Mesenchymal stem cell (in vitro differentiated cells and primary cell): ENCODE measurements at regions not wholly inside any gene's neighbourhood (a gene's known extent, or its start where the extent isn't known, plus 50 kb on each side); places are given as distances from the start of the nearest gene placed in this dataset.

Experiments
- DNase-seq: peaks from one replicate; pipeline ENCODE4 v3.0.0-alpha.2; 2013
- H2AFZ ChIP-seq: one replicate; pipeline ENCODE4 v1.6.1; 2013; ENCODE audit warnings: low read depth, mild to moderate bottlenecking, control low read depth, inconsistent platforms, low read length, moderate library complexity
- H2AK5ac ChIP-seq: 2 replicates; pipeline ENCODE4 v1.6.1; 2013; ENCODE audit warnings: low read length, moderate library complexity, mild to moderate bottlenecking, inconsistent platforms; ENCODE audit not compliant: severe bottlenecking
- H2BK120ac ChIP-seq: one replicate; pipeline ENCODE4 v1.6.1; 2013; ENCODE audit warnings: low read depth, mild to moderate bottlenecking, inconsistent platforms, low read length, moderate library complexity
- H2BK12ac ChIP-seq, 2 experiments: one replicate each; pipeline ENCODE4 v1.6.1; 2013; ENCODE audit warnings: inconsistent platforms in 2 of 2, low read length in 2 of 2, mild to moderate bottlenecking in 2 of 2, moderate library complexity in 2 of 2, control low read depth in 1 of 2
- H2BK15ac ChIP-seq: one replicate; pipeline ENCODE4 v1.6.1; 2013; ENCODE audit warnings: mild to moderate bottlenecking, low read depth, inconsistent platforms; ENCODE audit not compliant: poor library complexity, severe bottlenecking
- H2BK5ac ChIP-seq: 2 replicates; pipeline ENCODE4 v1.6.1; 2013; ENCODE audit warnings: low read depth, mild to moderate bottlenecking, low read length, control low read depth, inconsistent platforms; ENCODE audit not compliant: poor library complexity, severe bottlenecking
- H3K14ac ChIP-seq, 2 experiments: one replicate each; pipeline ENCODE4 v1.6.1; 2013; ENCODE audit warnings: inconsistent platforms in 2 of 2, low read length in 2 of 2, control low read depth in 1 of 2, mild to moderate bottlenecking in 1 of 2, moderate library complexity in 1 of 2
- H3K18ac ChIP-seq, 2 experiments: one replicate each; pipeline ENCODE4 v1.6.1; 2013; ENCODE audit warnings: inconsistent platforms in 2 of 2, low read length in 2 of 2, control low read depth in 1 of 2, low read depth in 1 of 2, mild to moderate bottlenecking in 1 of 2
- H3K23ac ChIP-seq, 2 experiments: one replicate each; pipeline ENCODE4 v1.6.1; 2013; ENCODE audit warnings: inconsistent platforms in 2 of 2, low read length in 2 of 2, mild to moderate bottlenecking in 2 of 2, moderate library complexity in 2 of 2, control low read depth in 1 of 2
- H3K27ac ChIP-seq: 2 replicates; pipeline ENCODE4 v1.5.1; 2013; ENCODE audit warnings: mild to moderate bottlenecking, moderate library complexity, low read length, control low read depth, inconsistent platforms; ENCODE audit not compliant: poor library complexity, severe bottlenecking
- H3K27me3 ChIP-seq, 2 experiments: 2 replicates each; pipeline versions ENCODE4 v1.6.1 to v1.7.0; 2013; ENCODE audit warnings: low read length in 2 of 2, mild to moderate bottlenecking in 2 of 2, moderate library complexity in 2 of 2, control low read depth in 1 of 2, inconsistent platforms in 1 of 2; ENCODE audit not compliant: control insufficient read depth in 1 of 2, insufficient read depth in 1 of 2
- H3K36me3 ChIP-seq, 2 experiments: 2 replicates each; pipeline versions ENCODE4 v1.6.1 to v1.7.0; 2013; ENCODE audit warnings: low read length in 2 of 2, control low read depth in 1 of 2, inconsistent platforms in 1 of 2, low read depth in 1 of 2, mild to moderate bottlenecking in 1 of 2; ENCODE audit not compliant: insufficient read depth in 2 of 2, control insufficient read depth in 1 of 2
- H3K4ac ChIP-seq, 2 experiments: one replicate each; pipeline ENCODE4 v1.6.1; 2013; ENCODE audit warnings: inconsistent platforms in 2 of 2, low read length in 2 of 2, mild to moderate bottlenecking in 2 of 2, moderate library complexity in 2 of 2, control low read depth in 1 of 2, low read depth in 1 of 2
- H3K4me1 ChIP-seq: 2 replicates; pipeline ENCODE4 v1.6.1; 2013; ENCODE audit warnings: low read depth, low read length, control low read depth; ENCODE audit not compliant: control insufficient read depth, insufficient read depth
- H3K4me2 ChIP-seq: 2 replicates; pipeline ENCODE4 v1.6.1; 2013; ENCODE audit warnings: low read length, mild to moderate bottlenecking, inconsistent platforms; ENCODE audit not compliant: poor library complexity, severe bottlenecking
- H3K4me3 ChIP-seq, 2 experiments: 2 replicates each; pipeline versions ENCODE4 v1.5.1 to v1.7.0; 2013; ENCODE audit warnings: low read length in 2 of 2, mild to moderate bottlenecking in 2 of 2, control low read depth in 1 of 2, low read depth in 1 of 2; ENCODE audit not compliant: insufficient read depth in 1 of 2
- H3K79me1 ChIP-seq: replicated peaks from 2 replicates; pipeline ENCODE4 v1.6.1; 2013; ENCODE audit warnings: mild to moderate bottlenecking, control low read depth, low read length, inconsistent platforms; ENCODE audit not compliant: poor library complexity, severe bottlenecking
- H3K9ac ChIP-seq: 2 replicates; pipeline ENCODE4 v1.7.0; 2013; ENCODE audit warnings: mild to moderate bottlenecking, low read length, moderate library complexity
- H3K9me3 ChIP-seq: 2 replicates; pipeline ENCODE4 v1.7.0; 2013; ENCODE audit warnings: mild to moderate bottlenecking, low read length; ENCODE audit not compliant: control insufficient read depth
- H4K8ac ChIP-seq: one replicate; pipeline ENCODE4 v1.6.1; 2013; ENCODE audit warnings: inconsistent platforms, mild to moderate bottlenecking, low read length, moderate library complexity
- H4K91ac ChIP-seq: one replicate; pipeline ENCODE4 v1.6.1; 2013; ENCODE audit warnings: mild to moderate bottlenecking, low read length, inconsistent platforms
- WGBS: methylation state at CpG from one replicate; pipeline ENCODE4 v1.1.7; 2013; ENCODE audit warnings: mixed read lengths; 5-methylcytosine and 5-hydroxymethylcytosine counted together

GRCh38 chr12:19867970-19868369 lies 428.7 kb downstream of the AEBP2 start:
- 21% methylated on average over 2 of the region's 2 CpGs for WGBS
- H3K9me3 ChIP-seq = no peaks in the 10 kb centered on the region
- no peaks in the 10 kb centered on the region for H3K4me1 ChIP-seq
- H2AK5ac ChIP-seq = no peak overlapping the region
- no peaks in the 10 kb centered on the region for H3K27me3 ChIP-seq
- no peak overlapping the region for H3K23ac ChIP-seq
- H3K14ac ChIP-seq = no peak overlapping the region
- no peak overlapping the region for H2BK12ac ChIP-seq
- no peak overlapping the region for H3K18ac ChIP-seq
- H2BK5ac ChIP-seq = no peak overlapping the region
- no peak overlapping the region for H2AFZ ChIP-seq
- no peak overlapping the region for H3K4ac ChIP-seq
- DNase-seq = peak; percentile 58
- no peaks in the 10 kb centered on the region for H3K36me3 ChIP-seq
- no peak overlapping the region for H3K4me3 ChIP-seq
- no peaks in the 10 kb centered on the region for H3K79me1 ChIP-seq
- no peak overlapping the region for H2BK120ac ChIP-seq
- no peak overlapping the region for H3K27ac ChIP-seq
- no peak overlapping the region for H3K4me2 ChIP-seq
- H4K91ac ChIP-seq = no peak overlapping the region
- no peak overlapping the region for H4K8ac ChIP-seq
- H3K9ac ChIP-seq = no peak overlapping the region
- H2BK15ac ChIP-seq = no peak overlapping the region

GRCh38 chr12:19869413-19869812 lies 430.1 kb downstream of the AEBP2 start:
- Histone ChIP-seq H3K9me3 (no peaks in the 10 kb centered on the region), H3K4me2 (no peak overlapping the region), H3K14ac (no peak overlapping the region), H4K8ac (no peak overlapping the region), H3K4ac (no peak overlapping the region), H3K36me3 (no peaks in the 10 kb centered on the region), H2BK5ac (no peak overlapping the region), H2AFZ (no peak overlapping the region), H3K4me1 (no peaks in the 10 kb centered on the region), H3K79me1 (no peaks in the 10 kb centered on the region), H3K4me3 (no peak overlapping the region), H2BK15ac (no peak overlapping the region), H3K9ac (no peak overlapping the region), H3K27ac (no peak overlapping the region), H3K18ac (no peak overlapping the region), H3K27me3 (no peaks in the 10 kb centered on the region), H4K91ac (no peak overlapping the region), H3K23ac (no peak overlapping the region), H2BK120ac (no peak overlapping the region), H2BK12ac (no peak overlapping the region), H2AK5ac (no peak overlapping the region)
- 83% methylated on average over 4 of the region's 5 CpGs for WGBS
- DNase-seq = no peak

- Histone ChIP-seq H2BK120ac (no peak overlapping the region), H4K91ac (no peak overlapping the region), H2AK5ac (no peak overlapping the region), H2BK5ac (no peak overlapping the region), H3K4me3 (no peak overlapping the region), H3K9me3 (no peaks in the 10 kb centered on the region), H3K27me3 (no peaks in the 10 kb centered on the region), H3K4ac (no peak overlapping the region), H3K9ac (no peak overlapping the region), H2BK12ac (no peak overlapping the region), H4K8ac (no peak overlapping the region), H2AFZ (no peak overlapping the region), H3K4me2 (no peak overlapping the region), H3K79me1 (no peaks in the 10 kb centered on the region), H2BK15ac (no peak overlapping the region), H3K4me1 (no peaks in the 10 kb centered on the region), H3K27ac (no peak overlapping the region), H3K14ac (no peak overlapping the region), H3K36me3 (no peaks in the 10 kb centered on the region), H3K23ac (no peak overlapping the region), H3K18ac (no peak overlapping the region)
- 88% methylated on average over 6 of the region's 9 CpGs for WGBS
- DNase-seq = peak; percentile 27
Measured at GRCh38 chr12:19872621-19873540, 433.6 kb downstream of the AEBP2 start.

- H2AFZ ChIP-seq = no peak overlapping the region
- no peak overlapping the region for H3K23ac ChIP-seq
- H3K27ac ChIP-seq = no peak overlapping the region
- H2BK15ac ChIP-seq = no peak overlapping the region
- no peak overlapping the region for H3K4me3 ChIP-seq
- no peak overlapping the region for H4K8ac ChIP-seq
- no peak overlapping the region for H3K4me2 ChIP-seq
- no peaks in the 10 kb centered on the region for H3K36me3 ChIP-seq
- no peak overlapping the region for H2BK12ac ChIP-seq
- H3K79me1 ChIP-seq = no peaks in the 10 kb centered on the region
- no peak overlapping the region for H2BK5ac ChIP-seq
- no peak overlapping the region for H3K9ac ChIP-seq
- H4K91ac ChIP-seq = no peak overlapping the region
- H3K9me3 ChIP-seq = peaks cover 5% of the 10 kb centered on the region
- H2BK120ac ChIP-seq = no peak overlapping the region
- H3K27me3 ChIP-seq = no peaks in the 10 kb centered on the region
- H3K4me1 ChIP-seq = no peaks in the 10 kb centered on the region
- no peak overlapping the region for H3K14ac ChIP-seq
- no peak for DNase-seq
- H2AK5ac ChIP-seq = no peak overlapping the region
- H3K18ac ChIP-seq = no peak overlapping the region
- no peak overlapping the region for H3K4ac ChIP-seq
Measured at GRCh38 chr12:19880076-19880475, 440.8 kb downstream of the AEBP2 start.
